ENCODE measurements at regions not wholly inside any gene's neighbourhood (a gene's known extent, or its start where the extent isn't known, plus 50 kb on each side); places are given as distances from the start of the nearest gene placed in this dataset.

GRCh38 chr16:86730597-86730996 is 152.2 kb downstream of the FOXL1 start:
- no peak for DNase-seq (ENCODE audit: low read depth)
- TF ChIP-seq CTCF (IDR thresholded peaks at IDR 0.05; ENCODE audit: insufficient read depth, low read depth, low read length, missing control alignments), result no peak
- H3K4me3 ChIP-seq (ENCODE audit: low read length), result no peak overlapping the region

GRCh38 chr16:86732621-86733295 is 154.4 kb downstream of the FOXL1 start:
- H3K4me3 ChIP-seq (ENCODE audit: low read length), result no peak overlapping the region
- DNase-seq (ENCODE audit: low read depth), result no peak
- no peak for TF ChIP-seq CTCF (IDR thresholded peaks at IDR 0.05; ENCODE audit: insufficient read depth, low read depth, low read length, missing control alignments)

- DNase-seq (ENCODE audit: low read depth), result no peak
- H3K4me3 ChIP-seq (ENCODE audit: low read length), result no peak overlapping the region
- no peak for TF ChIP-seq CTCF (IDR thresholded peaks at IDR 0.05; ENCODE audit: insufficient read depth, low read depth, low read length, missing control alignments)
Observed at GRCh38 chr16:86733546-86734254, 155.4 kb downstream of the FOXL1 start.

- H3K4me3 ChIP-seq (ENCODE audit: low read length), result no peak overlapping the region
- TF ChIP-seq CTCF (IDR thresholded peaks at IDR 0.05; ENCODE audit: insufficient read depth, low read depth, low read length, missing control alignments), result no peak
- no peak for DNase-seq (ENCODE audit: low read depth)
Observed at GRCh38 chr16:86734543-86735460, 156.5 kb downstream of the FOXL1 start.

- TF ChIP-seq CTCF (IDR thresholded peaks at IDR 0.05; ENCODE audit: insufficient read depth, low read depth, low read length, missing control alignments), result no peak
- no peak overlapping the region for H3K4me3 ChIP-seq (ENCODE audit: low read length)
- DNase-seq (ENCODE audit: low read depth), result no peak
Observed at GRCh38 chr16:86735727-86736126, 157.4 kb downstream of the FOXL1 start.

GRCh38 chr16:86736502-86736901 is 158.2 kb downstream of the FOXL1 start:
- no peak for TF ChIP-seq CTCF (IDR thresholded peaks at IDR 0.05; ENCODE audit: insufficient read depth, low read depth, low read length, missing control alignments)
- H3K4me3 ChIP-seq (ENCODE audit: low read length), result no peak overlapping the region
- no peak for DNase-seq (ENCODE audit: low read depth)
